GM10248 (cell line): ENCODE measurements at regions not wholly inside any gene's neighbourhood (a gene's known extent, or its start where the extent isn't known, plus 50 kb on each side); places are given as distances from the start of the nearest gene placed in this dataset.

ENCODE experiments used
- CTCF ChIA-PET: fragments of 300-600 bp; sonication (Branson Sonifier 250); formaldehyde crosslinking; extraction: SDS; loops from one replicate; lab custom pipeline; 2021; ENCODE audit warnings: antibody characterized with exemption; lab: Yijun Ruan, JAX
- POLR2A ChIA-PET: fragments of 350-650 bp; sonication (Branson Sonifier 250); formaldehyde crosslinking; extraction: SDS; loops from one replicate; lab custom pipeline; 2020; ENCODE audit warnings: antibody characterized with exemption; lab: Yijun Ruan, JAX
- DNase-seq: peaks from one replicate; pipeline ENCODE4 v3.0.0; 2012; ENCODE audit errors: extremely low spot score
- TF ChIP-seq, protein P1 (sequence below): IDR thresholded peaks from 2 replicates; pipeline ENCODE4 v1.5.1; 2012; ENCODE audit warnings: mild to moderate bottlenecking, low read depth; ENCODE audit errors: extremely low read depth, missing control alignments, control extremely low read depth

DNA sequence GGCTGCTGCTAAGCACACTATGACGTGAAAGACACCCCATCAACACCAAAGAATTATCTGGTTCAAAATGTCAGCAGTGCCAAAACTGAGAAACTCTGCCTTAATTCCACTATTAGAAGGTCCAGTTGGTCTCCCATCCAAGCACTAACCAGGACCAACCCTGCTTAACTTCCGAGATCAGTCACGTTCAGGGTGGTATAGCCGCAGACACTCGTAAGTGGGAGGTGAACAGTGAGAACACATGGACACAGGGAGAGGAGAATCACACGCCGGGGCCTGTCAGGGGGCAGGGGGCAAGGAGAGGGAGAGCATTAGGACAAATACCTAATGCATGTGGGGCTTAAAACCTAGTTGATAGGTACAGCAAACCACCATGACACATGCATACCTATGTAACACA lies 83.4 kb downstream of the C13orf42 start:
- CTCF ChIA-PET, result interaction anchor here (1.4 kb wide), 1 partner anchor 10 kb away, joined by 3 read pairs; no protein-coding TSS in a partner anchor
- DNase-seq, result no peak
- TF ChIP-seq, protein P1, sequence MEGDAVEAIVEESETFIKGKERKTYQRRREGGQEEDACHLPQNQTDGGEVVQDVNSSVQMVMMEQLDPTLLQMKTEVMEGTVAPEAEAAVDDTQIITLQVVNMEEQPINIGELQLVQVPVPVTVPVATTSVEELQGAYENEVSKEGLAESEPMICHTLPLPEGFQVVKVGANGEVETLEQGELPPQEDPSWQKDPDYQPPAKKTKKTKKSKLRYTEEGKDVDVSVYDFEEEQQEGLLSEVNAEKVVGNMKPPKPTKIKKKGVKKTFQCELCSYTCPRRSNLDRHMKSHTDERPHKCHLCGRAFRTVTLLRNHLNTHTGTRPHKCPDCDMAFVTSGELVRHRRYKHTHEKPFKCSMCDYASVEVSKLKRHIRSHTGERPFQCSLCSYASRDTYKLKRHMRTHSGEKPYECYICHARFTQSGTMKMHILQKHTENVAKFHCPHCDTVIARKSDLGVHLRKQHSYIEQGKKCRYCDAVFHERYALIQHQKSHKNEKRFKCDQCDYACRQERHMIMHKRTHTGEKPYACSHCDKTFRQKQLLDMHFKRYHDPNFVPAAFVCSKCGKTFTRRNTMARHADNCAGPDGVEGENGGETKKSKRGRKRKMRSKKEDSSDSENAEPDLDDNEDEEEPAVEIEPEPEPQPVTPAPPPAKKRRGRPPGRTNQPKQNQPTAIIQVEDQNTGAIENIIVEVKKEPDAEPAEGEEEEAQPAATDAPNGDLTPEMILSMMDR, result no peak
- POLR2A ChIA-PET, result no interaction called here

DNA sequence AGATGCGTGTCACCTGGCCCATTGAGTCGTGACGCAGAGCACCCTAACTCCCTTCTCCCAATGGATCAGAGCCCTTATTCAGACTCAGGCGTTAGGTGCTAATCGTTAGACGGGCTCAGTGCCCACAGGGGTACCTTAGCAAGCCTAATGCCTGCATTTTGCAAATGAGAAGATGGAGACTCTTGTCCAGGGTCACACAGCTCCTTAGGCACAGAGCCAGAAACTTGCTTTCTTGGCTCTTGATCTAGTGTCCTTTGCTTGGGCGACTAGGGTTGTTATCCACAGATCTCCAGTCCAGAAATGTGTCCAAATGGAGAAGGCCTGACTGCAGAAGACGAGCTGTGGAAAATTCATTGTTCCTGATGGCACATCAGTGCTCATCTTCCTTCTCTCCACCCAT lies 85.1 kb downstream of the C13orf42 start:
- DNase-seq, result no peak
- TF ChIP-seq, protein P1, result no peak
- POLR2A ChIA-PET, result no interaction called here
- CTCF ChIA-PET, result interaction anchor here (1.3 to 1.4 kb wide), 2 partner anchors 8 to 16 kb away, joined by 3 to 4 read pairs; no protein-coding TSS in a partner anchor

DNA sequence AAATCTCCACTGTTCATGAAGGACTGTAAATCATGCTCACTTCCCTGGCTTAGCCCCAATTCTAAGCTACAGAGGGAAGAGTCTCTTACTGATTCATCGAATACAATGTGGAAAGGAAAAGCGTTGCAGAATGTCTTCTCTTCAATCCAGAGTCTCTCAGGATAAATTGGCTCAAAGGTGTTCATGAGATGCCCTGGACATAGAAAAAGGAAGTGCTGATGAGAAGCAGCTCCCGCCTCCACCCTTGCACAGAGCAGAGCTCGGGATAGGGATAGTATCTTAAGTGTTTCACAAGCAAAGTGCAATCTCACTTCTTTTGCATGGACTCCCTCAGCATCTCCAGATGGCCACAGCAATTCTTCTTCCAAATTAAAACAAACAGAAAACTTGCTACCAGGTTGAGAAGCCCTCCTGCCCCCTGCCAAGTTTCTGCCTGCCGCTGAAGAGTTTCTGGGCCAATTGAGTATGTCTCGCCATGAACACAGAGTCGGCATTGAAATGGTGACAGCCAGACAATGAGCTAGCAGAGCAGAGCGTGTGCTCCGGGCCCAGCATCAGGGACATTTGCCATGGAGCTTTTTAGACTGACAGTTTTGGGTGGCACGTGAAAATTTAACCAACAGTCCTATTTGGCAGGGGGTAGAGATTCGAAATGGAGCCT lies 85.7 kb downstream of the C13orf42 start:
- TF ChIP-seq, protein P1, result no peak
- ChIA-PET CTCF (interaction anchor here (1.3 kb wide), 1 partner anchor 15 kb away, joined by 4 read pairs; no protein-coding TSS in a partner anchor), POLR2A (no interaction called here)
- no peak for DNase-seq

DNA sequence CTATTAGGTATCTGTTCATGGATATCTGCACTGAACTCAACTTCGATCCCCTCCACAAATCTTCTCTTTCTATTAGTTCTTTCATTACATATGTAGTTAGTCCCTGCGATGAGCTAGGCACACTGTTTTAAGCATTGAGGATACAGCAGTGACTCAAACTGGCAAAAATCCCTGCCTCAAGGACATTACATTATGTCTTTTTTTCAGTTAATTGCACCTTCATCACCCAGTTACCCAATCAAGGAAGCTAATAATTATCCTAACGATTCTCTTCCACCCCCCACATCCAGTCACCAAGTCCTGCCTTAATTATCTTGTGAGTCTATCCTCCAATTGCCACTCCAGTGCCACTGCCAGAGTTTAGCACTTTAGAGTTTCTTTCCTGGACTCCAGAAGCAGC lies 89.3 kb downstream of the C13orf42 start:
- no peak for DNase-seq
- TF ChIP-seq, protein P1, result no peak
- ChIA-PET POLR2A (no interaction called here), CTCF (no interaction called here)

DNA sequence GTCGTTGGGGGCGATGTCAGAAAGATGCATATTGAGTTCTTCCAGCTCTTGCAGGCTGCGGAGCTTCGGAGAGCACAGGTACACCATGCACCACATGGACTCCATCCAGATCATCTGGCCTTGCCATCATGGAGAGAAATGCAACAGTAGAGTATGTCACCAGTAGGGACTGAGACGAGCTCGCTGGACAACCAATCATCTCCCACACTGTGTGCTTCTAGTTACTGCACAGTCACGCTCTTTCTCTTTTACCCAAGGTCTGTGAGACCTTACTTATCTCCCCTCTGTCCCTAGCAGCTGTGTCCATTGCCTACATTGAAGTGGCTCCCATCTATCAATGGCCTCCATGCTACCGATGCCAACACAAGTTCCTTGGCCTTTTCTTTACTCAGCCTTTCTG lies 90.5 kb downstream of the C13orf42 start:
- TF ChIP-seq, protein P1, result no peak
- POLR2A ChIA-PET, result no interaction called here
- no peak for DNase-seq
- CTCF ChIA-PET, result interaction anchor here (1.1 kb wide), 1 partner anchor 9 kb away, joined by 3 read pairs; no protein-coding TSS in a partner anchor

DNA sequence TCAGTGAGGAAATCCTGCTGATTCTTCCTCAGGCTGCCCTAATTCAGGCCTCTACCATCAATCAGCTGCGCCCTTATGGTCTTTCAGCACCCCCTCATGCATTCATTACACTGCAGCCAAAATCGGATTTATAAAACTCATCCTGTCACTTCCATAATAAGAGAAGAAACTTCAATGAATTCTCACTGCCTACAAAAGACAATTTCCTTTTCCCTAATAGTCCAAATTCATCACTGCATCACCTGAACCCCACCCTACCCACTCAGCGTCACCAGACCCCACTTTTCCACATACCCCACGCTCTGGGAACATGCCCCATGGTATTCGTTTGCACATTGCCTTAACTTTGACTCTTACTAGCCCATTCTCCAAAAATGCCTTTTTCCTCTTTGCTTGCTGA lies 92.0 kb downstream of the C13orf42 start:
- TF ChIP-seq, protein P1, result no peak
- ChIA-PET POLR2A (no interaction called here), CTCF (interaction anchor here (1.4 kb wide), 1 partner anchor 50 kb away, joined by 3 read pairs; no protein-coding TSS in a partner anchor)

DNA sequence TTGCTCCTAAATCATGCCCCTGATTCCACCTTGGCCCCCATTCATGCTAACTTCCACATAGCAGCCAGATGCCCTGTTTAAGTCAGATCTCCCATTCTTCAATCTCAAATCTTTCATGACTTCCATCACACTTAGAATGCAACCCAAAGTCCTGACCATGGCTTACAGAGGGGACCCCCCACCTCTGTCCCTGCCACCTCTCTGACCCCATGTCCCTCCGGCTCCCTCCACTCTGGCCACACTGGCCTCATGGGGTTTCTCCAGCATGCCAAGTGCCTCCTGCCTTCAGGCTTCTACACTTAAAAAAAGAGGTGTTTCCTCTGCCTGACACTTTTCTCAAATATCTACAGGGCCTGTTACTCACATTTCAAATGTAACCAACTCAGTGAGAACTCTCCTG lies 93.6 kb downstream of the C13orf42 start:
- TF ChIP-seq, protein P1, result no peak
- no peak for DNase-seq
- ChIA-PET POLR2A (no interaction called here), CTCF (interaction anchor here (1.0 to 3.2 kb wide), 3 partner anchors 9 to 268 kb away, joined by 3 to 8 read pairs (median 3); no protein-coding TSS in a partner anchor)

More for the DNA sequence above, 92.0 kb downstream of the C13orf42 start:
- DNase-seq, result no peak
